HepG2 (cell line): ENCODE measurements at regions not wholly inside any gene's neighbourhood (a gene's known extent, or its start where the extent isn't known, plus 50 kb on each side); places are given as distances from the start of the nearest gene placed in this dataset.
A peak's percentile ranks its signal among the peaks of the same experiment; 100 is the strongest.

Experiments used
- ATAC-seq: fragments of 200-7000 bp; cut with Tn5 transposase; 3 replicates; pipeline ENCODE4 v1.9.1; 2020; ENCODE audit warnings: mild to moderate bottlenecking, moderate library complexity
- BruUV-seq: library from RNA; stranded (reverse); fragments of 400-500 nt; replicated peaks from 2 replicates; lab custom pipeline; 2021; lab: Mats Ljungman, UMichigan
- CTCF ChIA-PET: fragments of 300-600 bp; formaldehyde crosslinking; extraction: SDS; loops from one replicate; lab custom pipeline; 2021; ENCODE audit warnings: low total read pairs, inconsistent platforms, low intra/inter-chr PET ratio; lab: Yijun Ruan, JAX
- POLR2A ChIA-PET: fragments of 350-600 bp; sonication (Branson Sonifier 250); formaldehyde crosslinking; loops from one replicate; lab custom pipeline; 2020; ENCODE audit warnings: antibody characterized with exemption, inconsistent platforms; lab: Yijun Ruan, JAX
- DNase-seq: peaks from one replicate; pipeline ENCODE4 v3.0.0-alpha.2; 2015; ENCODE audit warnings: low spot score
- FAIRE-seq: peaks from 3 replicates; lab custom pipeline; 2011; peaks lifted over from hg19 to GRCh38; lab: Jason Lieb, UNC
- H2AFZ ChIP-seq: one replicate; pipeline ENCODE4 v1.6.1; 2011; ENCODE audit warnings: low read length, inconsistent platforms
- H3K27ac ChIP-seq: fragments of 300-600 bp; 3 replicates; pipeline ENCODE4 v1.8.0; 2011; ENCODE audit warnings: mixed run types, mild to moderate bottlenecking, mixed read lengths, low read length, inconsistent platforms; ENCODE audit not compliant: insufficient read depth; ENCODE audit errors: extremely low read length
- H3K27me3 ChIP-seq, 2 experiments: fragments of 200-600 bp in 1 of 2; 2 replicates in 1 of 2; 3 replicates in 1 of 2; pipeline versions ENCODE4 v1.6.0 to v1.8.0; 2011; ENCODE audit warnings: low read length in 2 of 2, mild to moderate bottlenecking in 2 of 2, moderate library complexity in 2 of 2, inconsistent platforms in 1 of 2; ENCODE audit not compliant: insufficient read depth in 2 of 2, control insufficient read depth in 1 of 2
- H3K36me3 ChIP-seq, 2 experiments: fragments of 200-600 bp in 1 of 2; replicated peaks in 1 of 2; 2 replicates in 1 of 2; 3 replicates in 1 of 2; pipeline versions ENCODE4 v1.5.1 to v1.8.0; 2011; ENCODE audit warnings: low read length in 2 of 2, inconsistent platforms in 1 of 2; ENCODE audit not compliant: insufficient read depth in 2 of 2, control insufficient read depth in 1 of 2
- H3K4me1 ChIP-seq: 2 replicates; pipeline ENCODE4 v1.5.1; 2012; ENCODE audit warnings: low read length, inconsistent platforms; ENCODE audit not compliant: insufficient read depth
- H3K4me2 ChIP-seq: 2 replicates; pipeline ENCODE4 v1.6.0; 2011; ENCODE audit warnings: low read depth, low read length, inconsistent platforms
- H3K4me3 ChIP-seq, 3 experiments: fragments of 200-600 bp in 1 of 3; sonication (generic), shearing (Covaris generic) in 1 of 3; replicated peaks in 1 of 3; 2 replicates each; pipeline ENCODE4 v1.5.1; 2011 to 2016; ENCODE audit warnings: low read length in 3 of 3, inconsistent platforms in 2 of 3, low read depth in 2 of 3, mild to moderate bottlenecking in 2 of 3, control low read depth in 1 of 3, mixed read lengths in 1 of 3; ENCODE audit not compliant: insufficient read depth in 1 of 3
- H3K79me2 ChIP-seq: one replicate; pipeline ENCODE4 v1.6.1; 2011; ENCODE audit warnings: low read length, inconsistent platforms; ENCODE audit not compliant: insufficient read depth
- H3K9ac ChIP-seq: 2 replicates; pipeline ENCODE4 v1.6.0; 2011; ENCODE audit warnings: mild to moderate bottlenecking, low read depth, low read length, inconsistent platforms; ENCODE audit not compliant: insufficient read depth
- H3K9me3 ChIP-seq: 2 replicates; pipeline ENCODE4 v1.5.1; 2012; ENCODE audit warnings: mild to moderate bottlenecking, low read length
- H4K20me1 ChIP-seq: 2 replicates; pipeline ENCODE4 v1.6.0; 2011; ENCODE audit warnings: inconsistent platforms, mild to moderate bottlenecking, low read length, moderate library complexity; ENCODE audit not compliant: insufficient read depth
- BCL6 ChIP-seq: IDR thresholded peaks from 2 replicates; pipeline ENCODE4 v1.6.1; 2016; ENCODE audit warnings: missing genetic modification reagents, missing compliant biosample characterization
- CENPBD1 ChIP-seq: sonication (generic); formaldehyde crosslinking; IDR thresholded peaks from 2 replicates; pipeline ENCODE4 v1.8.0; 2022; ENCODE audit warnings: missing genetic modification reagents, low read depth, mild to moderate bottlenecking, borderline replicate concordance
- CENPT ChIP-seq: sonication (generic); formaldehyde crosslinking; IDR thresholded peaks from 2 replicates; pipeline ENCODE4 v1.8.0; 2022; ENCODE audit warnings: low read depth, mild to moderate bottlenecking, moderate library complexity, missing genetic modification reagents
- CHCHD3 ChIP-seq: sonication (generic); formaldehyde crosslinking; IDR thresholded peaks from 2 replicates; pipeline ENCODE4 v1.8.0; 2022; ENCODE audit warnings: mild to moderate bottlenecking, missing genetic modification reagents, moderate library complexity
- CHD4 ChIP-seq: fragments of 200-600 bp; sonication (generic); IDR thresholded peaks from 2 replicates; pipeline ENCODE4 v1.7.0; 2017; ENCODE audit warnings: mild to moderate bottlenecking, low read length, borderline replicate concordance
- IRX3 ChIP-seq: sonication (generic); formaldehyde crosslinking; IDR thresholded peaks from 2 replicates; pipeline ENCODE4 v1.8.1; 2023; ENCODE audit warnings: mild to moderate bottlenecking, low read depth, missing genetic modification reagents, borderline replicate concordance
- MED13 ChIP-seq: sonication (generic); formaldehyde crosslinking; IDR thresholded peaks from 2 replicates; pipeline ENCODE4 v1.5.0; 2020; ENCODE audit warnings: missing genetic modification reagents
- PRPF4 ChIP-seq: fragments of 200-400 bp; formaldehyde crosslinking; IDR thresholded peaks from 2 replicates; pipeline ENCODE4 v1.6.1; 2016; ENCODE audit warnings: low read length, low read depth; ENCODE audit not compliant: poor library complexity, severe bottlenecking
- RAD51 ChIP-seq: fragments of 450-650 bp; IDR thresholded peaks from 2 replicates; pipeline ENCODE4 v1.6.1; 2016; ENCODE audit warnings: borderline replicate concordance
- RXRA ChIP-seq: sonication (generic); formaldehyde crosslinking; IDR thresholded peaks from 2 replicates; pipeline ENCODE4 v1.5.1; 2020; ENCODE audit warnings: missing genetic modification reagents
- SMAD9 ChIP-seq: sonication (generic); formaldehyde crosslinking; IDR thresholded peaks from 2 replicates; pipeline ENCODE4 v1.5.1; 2020; ENCODE audit warnings: mild to moderate bottlenecking, missing genetic modification reagents
- THYN1 ChIP-seq: sonication (generic); formaldehyde crosslinking; IDR thresholded peaks from 2 replicates; pipeline ENCODE4 v1.8.1; 2023; ENCODE audit warnings: low read depth, mild to moderate bottlenecking, moderate library complexity, missing genetic modification reagents, borderline replicate concordance
- YEATS4 ChIP-seq: sonication (generic); formaldehyde crosslinking; IDR thresholded peaks from 2 replicates; pipeline ENCODE4 v1.4.0; 2020; ENCODE audit warnings: missing genetic modification reagents, borderline replicate concordance
- ZBTB3 ChIP-seq: sonication (generic); formaldehyde crosslinking; IDR thresholded peaks from 2 replicates; pipeline ENCODE4 v1.4.0; 2020; ENCODE audit warnings: low read depth, mild to moderate bottlenecking, moderate library complexity, missing genetic modification reagents, borderline replicate concordance
- ZC3H13 ChIP-seq: sonication (generic); formaldehyde crosslinking; IDR thresholded peaks from 2 replicates; pipeline ENCODE4 v1.8.1; 2023; ENCODE audit warnings: mild to moderate bottlenecking, missing genetic modification reagents, moderate library complexity
- ZFP91 ChIP-seq: sonication (generic); formaldehyde crosslinking; IDR thresholded peaks from 2 replicates; pipeline ENCODE4 v1.9.0; 2022; ENCODE audit warnings: missing genetic modification reagents, mild to moderate bottlenecking, borderline replicate concordance
- ZNF44 ChIP-seq: sonication (generic); formaldehyde crosslinking; IDR thresholded peaks from 2 replicates; pipeline ENCODE4 v1.5.1; 2020; ENCODE audit warnings: mild to moderate bottlenecking, missing genetic modification reagents
- ZNF441 ChIP-seq: sonication (generic); formaldehyde crosslinking; IDR thresholded peaks from 2 replicates; pipeline ENCODE4 v1.7.0; 2021; ENCODE audit warnings: missing genetic modification reagents, borderline replicate concordance
- ZNF496 ChIP-seq: sonication (generic); formaldehyde crosslinking; IDR thresholded peaks from 2 replicates; pipeline ENCODE4 v1.8.1; 2023; ENCODE audit warnings: mild to moderate bottlenecking, moderate library complexity, missing genetic modification reagents; ENCODE audit not compliant: insufficient replicate concordance
- WGBS: methylation state at CpG from one replicate; pipeline ENCODE4 v1.1.6; 2017; ENCODE audit warnings: low lambda C conversion rate; 5-methylcytosine and 5-hydroxymethylcytosine counted together
- in situ Hi-C: cut with HindIII; loops from 2 replicates; pipeline ENCODE4 v1.10.0; 2017; ENCODE audit warnings: low pct_unique_long_range_greater_than_20kb; ENCODE audit not compliant: extremely low pct_ligation_motif_present
- intact Hi-C: fragments of 100-400 bp; cut with micrococcal nuclease; formaldehyde crosslinking; loops from one replicate; pipeline ENCODE4 v1.10.0; 2022; ENCODE audit not compliant: unreplicated experiment
- TF ChIP-seq, protein P1 (sequence below): sonication (generic); formaldehyde crosslinking; IDR thresholded peaks from 2 replicates; pipeline ENCODE4 v1.8.1; 2023; ENCODE audit warnings: mild to moderate bottlenecking, missing genetic modification reagents, borderline replicate concordance

- Histone ChIP-seq H3K9ac (no peak overlapping the region), H3K36me3 (no peaks in the 10 kb centered on the region), H2AFZ (no peak overlapping the region), H3K4me1 (no peaks in the 10 kb centered on the region), H3K79me2 (no peaks in the 10 kb centered on the region), H4K20me1 (no peaks in the 10 kb centered on the region), H3K27me3 (no peaks in the 10 kb centered on the region), H3K4me2 (no peak overlapping the region), H3K27ac (no peak overlapping the region), H3K9me3 (no peaks in the 10 kb centered on the region), H3K4me3 (no peak overlapping the region)
- TF ChIP-seq CHD4 (no peak), CENPT (CRISPR knock-in tag) (no peak), ZC3H13 (CRISPR knock-in tag) (no peak), ZNF441 (CRISPR knock-in tag) (no peak), YEATS4 (no peak), BCL6 (no peak), ZNF496 (CRISPR knock-in tag) (no peak), ZNF44 (CRISPR knock-in tag) (no peak), THYN1 (no peak), ZFP91 (no peak), RAD51 (no peak), RXRA (CRISPR knock-in tag) (no peak), MED13 (CRISPR knock-in tag) (no peak), IRX3 (CRISPR knock-in tag) (no peak), CHCHD3 (CRISPR knock-in tag) (no peak), ZBTB3 (CRISPR knock-in tag) (no peak), CENPBD1 (CRISPR knock-in tag) (no peak), SMAD9 (CRISPR knock-in tag) (no peak), PRPF4 (no peak)
- TF ChIP-seq, protein P1, sequence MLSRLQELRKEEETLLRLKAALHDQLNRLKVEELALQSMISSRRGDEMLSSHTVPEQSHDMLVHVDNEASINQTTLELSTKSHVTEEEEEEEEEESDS (CRISPR knock-in tag): no peak
- 3% methylated on average over 1 of the region's 1 CpG for WGBS
- FAIRE-seq (no peak), ATAC-seq (no peak), DNase-seq (peak; percentile 4)
- ChIA-PET POLR2A (no interaction called here), CTCF (interaction anchor here (0.6 kb wide), 1 partner anchor 676 kb away, joined by 4 read pairs; no protein-coding TSS in a partner anchor)
- intact Hi-C loops (no loop called here), in situ Hi-C loops (no loop called here)
- no TSS peak for BruUV-seq
Measured at GRCh38 chr9:83132768-83133167, 69.8 kb upstream of the RASEF start.
